Endothelial cell of umbilical vein (primary cell): ENCODE measurements at regions not wholly inside any gene's neighbourhood (a gene's known extent, or its start where the extent isn't known, plus 50 kb on each side); places are given as distances from the start of the nearest gene placed in this dataset.

ENCODE experiments used
- BruUV-seq: library from RNA; stranded (reverse); fragments of 400-500 nt; replicated peaks from 2 replicates; lab custom pipeline; 2021; lab: Mats Ljungman, UMichigan
- CTCF ChIA-PET: fragments of 300-600, 350-600 bp; sonication (Branson Sonifier 250); formaldehyde crosslinking; loops from one replicate; lab custom pipeline; 2021; ENCODE audit warnings: antibody characterized with exemption, inconsistent platforms; lab: Charles Lee
- POLR2A ChIA-PET: fragments of 300-600, 350-600 bp; sonication (Branson Sonifier 250); formaldehyde crosslinking; loops from one replicate; lab custom pipeline; 2021; ENCODE audit warnings: antibody characterized with exemption, inconsistent platforms; lab: Charles Lee
- DNase-seq: peaks from one replicate; pipeline ENCODE4 v3.0.0-alpha.2; 2011; ENCODE audit warnings: low read depth, low spot score
- FAIRE-seq: peaks from 2 replicates; lab custom pipeline; 2011; peaks lifted over from hg19 to GRCh38; lab: Jason Lieb, UNC
- H2AFZ ChIP-seq: 2 replicates; pipeline ENCODE4 v1.6.0; 2012; ENCODE audit warnings: low read depth, low read length, control low read depth, inconsistent platforms
- H3K27ac ChIP-seq: 2 replicates; pipeline ENCODE4 v1.5.1; 2011; ENCODE audit warnings: low read depth, mild to moderate bottlenecking, control low read depth, low read length, moderate library complexity; ENCODE audit not compliant: insufficient read depth
- H3K27me3 ChIP-seq, 2 experiments: 2 replicates each; pipeline versions ENCODE4 v1.6.0 to v1.6.1; 2011; ENCODE audit warnings: low read length in 2 of 2, mixed read lengths in 1 of 2; ENCODE audit not compliant: control insufficient read depth in 2 of 2, insufficient read depth in 2 of 2
- H3K36me3 ChIP-seq, 2 experiments: 2 replicates in 1 of 2; 3 replicates in 1 of 2; pipeline ENCODE4 v1.5.1; 2011; ENCODE audit warnings: low read length in 2 of 2, mild to moderate bottlenecking in 1 of 2, moderate library complexity in 1 of 2; ENCODE audit not compliant: control insufficient read depth in 2 of 2, insufficient read depth in 2 of 2; ENCODE audit errors: extremely low read depth in 1 of 2
- H3K4me1 ChIP-seq: 3 replicates; pipeline ENCODE4 v1.5.1; 2011; ENCODE audit warnings: mild to moderate bottlenecking, low read length; ENCODE audit not compliant: control insufficient read depth, insufficient read depth; ENCODE audit errors: extremely low read depth
- H3K4me2 ChIP-seq: 2 replicates; pipeline ENCODE4 v1.6.1; 2011; ENCODE audit warnings: low read length, control low read depth, mixed read lengths; ENCODE audit not compliant: insufficient read depth
- H3K4me3 ChIP-seq, 3 experiments: fragments of 200-600 bp in 1 of 3; sonication (generic), shearing (Covaris generic) in 1 of 3; replicated peaks in 1 of 3; 2 replicates each; pipeline ENCODE4 v1.5.1; 2011 to 2016; ENCODE audit warnings: control low read depth in 3 of 3, low read length in 3 of 3, mild to moderate bottlenecking in 2 of 3, inconsistent platforms in 1 of 3, low read depth in 1 of 3, moderate library complexity in 1 of 3; ENCODE audit not compliant: insufficient read depth in 1 of 3
- H3K79me2 ChIP-seq: 2 replicates; pipeline ENCODE4 v1.6.0; 2012; ENCODE audit warnings: low read length, inconsistent platforms; ENCODE audit not compliant: control insufficient read depth, insufficient read depth
- H3K9ac ChIP-seq: replicated peaks from 2 replicates; pipeline ENCODE3; 2011; ENCODE audit warnings: low read length, control low read depth; ENCODE audit not compliant: insufficient read depth; ENCODE audit errors: extremely low read depth
- H3K9me1 ChIP-seq: replicated peaks from 3 replicates; pipeline ENCODE4 v1.6.0; 2011; ENCODE audit warnings: mild to moderate bottlenecking, low read length; ENCODE audit not compliant: control insufficient read depth, insufficient read depth; ENCODE audit errors: extremely low read depth
- H3K9me3 ChIP-seq: replicated peaks from 2 replicates; pipeline ENCODE4 v1.5.1; 2012; ENCODE audit warnings: low read length, inconsistent platforms; ENCODE audit not compliant: control insufficient read depth, insufficient read depth
- H4K20me1 ChIP-seq: replicated peaks from 2 replicates; pipeline ENCODE3; 2011; ENCODE audit warnings: mild to moderate bottlenecking, low read length; ENCODE audit not compliant: control insufficient read depth, insufficient read depth; ENCODE audit errors: extremely low read depth
- EZH2 ChIP-seq: IDR thresholded peaks from 2 replicates; pipeline ENCODE4 v1.6.1; 2012; ENCODE audit warnings: borderline replicate concordance, low read depth, mild to moderate bottlenecking, moderate library complexity, low read length, inconsistent platforms; ENCODE audit not compliant: severe bottlenecking
- FOS ChIP-seq: IDR thresholded peaks from 2 replicates; pipeline ENCODE4 v1.6.1; 2011; ENCODE audit warnings: mild to moderate bottlenecking, low read length, moderate library complexity, borderline replicate concordance; ENCODE audit not compliant: insufficient read depth
- GATA2 ChIP-seq: IDR thresholded peaks from 2 replicates; pipeline ENCODE4 v1.7.0; 2011; ENCODE audit warnings: low read depth, mild to moderate bottlenecking, moderate library complexity, mixed read lengths, low read length; ENCODE audit not compliant: insufficient read length, insufficient read depth
- JUN ChIP-seq: IDR thresholded peaks from 2 replicates; pipeline ENCODE4 v1.6.1; 2011; ENCODE audit warnings: borderline replicate concordance, low read depth; ENCODE audit not compliant: insufficient read length, insufficient read depth
- MYC ChIP-seq: IDR thresholded peaks from one replicate; pipeline ENCODE4 v1.6.1; 2011; ENCODE audit warnings: mild to moderate bottlenecking, low read depth, low read length
- POLR2A ChIP-seq: IDR thresholded peaks from 2 replicates; pipeline ENCODE4 v1.6.1; 2012; ENCODE audit warnings: low read depth, mild to moderate bottlenecking, control low read depth, low read length
- POLR2AphosphoS5 ChIP-seq: IDR thresholded peaks from 2 replicates; pipeline ENCODE4 v1.6.1; 2012; ENCODE audit warnings: low read depth, mild to moderate bottlenecking, control low read depth, low read length, moderate library complexity; ENCODE audit not compliant: insufficient read depth
- dilution Hi-C: fragments of 300-500 bp; cut with MboI; formaldehyde crosslinking; loops from one replicate; pipeline ENCODE4 v1.15.0; 2019; ENCODE audit warnings: low sequenced_read_pairs; ENCODE audit not compliant: extremely low pct_ligation_motif_present
- intact Hi-C: fragments of 100-400 bp; cut with micrococcal nuclease; formaldehyde crosslinking; loops from one replicate; pipeline ENCODE4 v1.10.0; 2022
- TF ChIP-seq, protein P1 (sequence below), 2 donors: IDR thresholded peaks; 1 replicate in 1 of 2; 2 replicates in 1 of 2; pipeline ENCODE4 v1.5.1; 2011; ENCODE audit warnings: low read length in 2 of 2, mild to moderate bottlenecking in 2 of 2, moderate library complexity in 2 of 2, control low read depth in 1 of 2, inconsistent platforms in 1 of 2, low read depth in 1 of 2; ENCODE audit not compliant: insufficient read depth in 1 of 2; ENCODE audit errors: extremely low read depth in 1 of 2
- TF ChIP-seq, protein P2 (sequence below): IDR thresholded peaks from 2 replicates; pipeline ENCODE4 v1.6.1; 2011; ENCODE audit not compliant: insufficient read depth, insufficient read length

DNA sequence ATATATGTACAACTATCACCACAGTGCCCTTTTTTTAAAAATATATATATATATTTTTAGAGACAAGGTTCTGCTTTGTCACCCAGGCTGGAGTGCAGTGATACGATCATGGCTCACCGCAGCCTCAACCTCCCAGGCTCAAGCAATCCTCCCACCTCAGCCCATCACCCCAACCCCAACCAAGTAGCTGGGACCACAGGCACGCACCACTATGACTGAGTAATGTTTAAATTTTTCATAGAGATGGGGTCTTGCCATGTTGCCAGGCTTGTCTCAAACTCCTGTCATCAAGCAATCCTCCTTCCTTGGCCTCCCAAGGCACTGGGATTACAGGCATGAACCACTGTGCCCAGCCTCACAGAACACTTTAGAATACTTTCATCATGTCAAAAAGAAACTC is 234.9 kb downstream of the SH2D4B start:
- Histone ChIP-seq H3K4me2 (no peak overlapping the region), H3K9ac (no peak overlapping the region), H3K4me1 (no peaks in the 10 kb centered on the region), H2AFZ (no peak overlapping the region), H3K27me3 (no peaks in the 10 kb centered on the region), H3K79me2 (no peaks in the 10 kb centered on the region), H3K27ac (no peak overlapping the region), H3K4me3 (no peak overlapping the region), H3K9me1 (no peaks in the 10 kb centered on the region), H3K9me3 (no peaks in the 10 kb centered on the region), H4K20me1 (no peaks in the 10 kb centered on the region), H3K36me3 (no peaks in the 10 kb centered on the region)
- BruUV-seq = no TSS peak
- CTCF ChIA-PET = no interaction called here
- intact Hi-C loops (no loop called here), dilution Hi-C loops (no loop called here)
- TF ChIP-seq POLR2AphosphoS5 = no peak
- TF ChIP-seq EZH2 = no peak
- TF ChIP-seq FOS = no peak
- TF ChIP-seq, protein P1, sequence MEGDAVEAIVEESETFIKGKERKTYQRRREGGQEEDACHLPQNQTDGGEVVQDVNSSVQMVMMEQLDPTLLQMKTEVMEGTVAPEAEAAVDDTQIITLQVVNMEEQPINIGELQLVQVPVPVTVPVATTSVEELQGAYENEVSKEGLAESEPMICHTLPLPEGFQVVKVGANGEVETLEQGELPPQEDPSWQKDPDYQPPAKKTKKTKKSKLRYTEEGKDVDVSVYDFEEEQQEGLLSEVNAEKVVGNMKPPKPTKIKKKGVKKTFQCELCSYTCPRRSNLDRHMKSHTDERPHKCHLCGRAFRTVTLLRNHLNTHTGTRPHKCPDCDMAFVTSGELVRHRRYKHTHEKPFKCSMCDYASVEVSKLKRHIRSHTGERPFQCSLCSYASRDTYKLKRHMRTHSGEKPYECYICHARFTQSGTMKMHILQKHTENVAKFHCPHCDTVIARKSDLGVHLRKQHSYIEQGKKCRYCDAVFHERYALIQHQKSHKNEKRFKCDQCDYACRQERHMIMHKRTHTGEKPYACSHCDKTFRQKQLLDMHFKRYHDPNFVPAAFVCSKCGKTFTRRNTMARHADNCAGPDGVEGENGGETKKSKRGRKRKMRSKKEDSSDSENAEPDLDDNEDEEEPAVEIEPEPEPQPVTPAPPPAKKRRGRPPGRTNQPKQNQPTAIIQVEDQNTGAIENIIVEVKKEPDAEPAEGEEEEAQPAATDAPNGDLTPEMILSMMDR (IDR thresholded peaks at IDR 0.05; ENCODE audit: extremely low read depth in 1 of 2, insufficient read depth in 1 of 2, low read depth in 1 of 2, low read length in 2 of 2) = no peak
- no peak for TF ChIP-seq POLR2A
- no peak for TF ChIP-seq JUN
- TF ChIP-seq MYC = no peak
- no peak for TF ChIP-seq GATA2
- TF ChIP-seq, protein P2, sequence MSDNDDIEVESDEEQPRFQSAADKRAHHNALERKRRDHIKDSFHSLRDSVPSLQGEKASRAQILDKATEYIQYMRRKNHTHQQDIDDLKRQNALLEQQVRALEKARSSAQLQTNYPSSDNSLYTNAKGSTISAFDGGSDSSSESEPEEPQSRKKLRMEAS = no peak
- no peak for DNase-seq
- no peak for FAIRE-seq
- POLR2A ChIA-PET = no interaction called here
